ENCODE measurements at regions not wholly inside any gene's neighbourhood (a gene's known extent, or its start where the extent isn't known, plus 50 kb on each side); places are given as distances from the start of the nearest gene placed in this dataset.

GRCh38 chr3:84110787-84111186 is 848.0 kb upstream of the CADM2 start:
- no peaks in the 10 kb centered on the region for H3K4me1 ChIP-seq (ENCODE audit: control insufficient read depth, insufficient read depth, low read length)
- H3K27ac ChIP-seq (ENCODE audit: low read depth, low read length) = no peak overlapping the region
- H3K4me3 ChIP-seq (ENCODE audit: low read depth, low read length) = no peak overlapping the region
- H3K9me3 ChIP-seq (ENCODE audit: control insufficient read depth, insufficient read depth, low read length) = no peaks in the 10 kb centered on the region
- no peaks in the 10 kb centered on the region for H3K36me3 ChIP-seq (ENCODE audit: control insufficient read depth, insufficient read depth, low read length)
- no peaks in the 10 kb centered on the region for H3K27me3 ChIP-seq (ENCODE audit: control insufficient read depth, insufficient read depth, low read length)
- DNase-seq (ENCODE audit: low read depth in 4 of 6, low spot score in 6 of 6) = no peak

DNA sequence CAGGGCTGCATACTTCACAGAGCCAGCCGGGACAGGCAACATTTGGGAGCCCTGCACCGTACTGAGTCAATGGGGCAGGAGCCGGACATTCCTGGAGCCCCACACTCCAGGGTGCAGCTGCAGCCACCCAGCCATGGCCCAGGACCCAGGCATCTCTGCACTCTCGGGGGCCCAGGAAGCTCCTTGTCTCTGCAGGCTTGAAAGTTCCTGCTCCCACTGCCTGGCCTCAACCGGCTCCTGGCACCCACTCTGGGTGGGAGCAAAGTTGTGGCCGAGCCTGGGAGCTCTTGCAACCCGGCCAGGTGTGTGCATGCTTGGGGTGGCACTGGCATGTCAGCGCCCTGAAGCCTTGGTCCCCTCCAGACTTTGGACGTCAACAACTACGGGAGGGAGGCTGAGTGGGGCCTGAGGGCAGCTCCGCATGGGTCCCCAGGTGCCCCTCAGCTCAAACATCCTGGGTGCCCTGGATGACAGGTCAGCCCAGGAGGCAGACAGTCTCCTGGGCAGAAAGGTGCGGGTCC is 833.5 kb upstream of the CADM2 start:
- no peak for DNase-seq (ENCODE audit: low read depth in 4 of 6, low spot score in 6 of 6)
- H3K4me1 ChIP-seq (ENCODE audit: control insufficient read depth, insufficient read depth, low read length) = no peaks in the 10 kb centered on the region
- peaks cover 1% of the 10 kb centered on the region for H3K9me3 ChIP-seq (ENCODE audit: control insufficient read depth, insufficient read depth, low read length)
- no peak overlapping the region for H3K27ac ChIP-seq (ENCODE audit: low read depth, low read length)
- no peak overlapping the region for H3K4me3 ChIP-seq (ENCODE audit: low read depth, low read length)
- H3K27me3 ChIP-seq (ENCODE audit: control insufficient read depth, insufficient read depth, low read length) = no peaks in the 10 kb centered on the region
- 94% methylated on average over 12 of the region's 12 CpGs for WGBS (ENCODE audit: insufficient coverage)
- H3K36me3 ChIP-seq (ENCODE audit: control insufficient read depth, insufficient read depth, low read length) = peaks cover 3% of the 10 kb centered on the region

- Histone ChIP-seq H3K36me3 (ENCODE audit: control insufficient read depth, insufficient read depth, low read length) (peaks cover 3% of the 10 kb centered on the region), H3K27ac (ENCODE audit: low read depth, low read length) (no peak overlapping the region), H3K9me3 (ENCODE audit: control insufficient read depth, insufficient read depth, low read length) (peaks cover 1% of the 10 kb centered on the region), H3K4me1 (ENCODE audit: control insufficient read depth, insufficient read depth, low read length) (no peaks in the 10 kb centered on the region), H3K4me3 (ENCODE audit: low read depth, low read length) (no peak overlapping the region), H3K27me3 (ENCODE audit: control insufficient read depth, insufficient read depth, low read length) (no peaks in the 10 kb centered on the region)
- DNase-seq (ENCODE audit: low read depth in 4 of 6, low spot score in 6 of 6) = no peak
- WGBS (ENCODE audit: insufficient coverage) = 98% methylated on average over 21 of the region's 21 CpGs
Observed at GRCh38 chr3:84125760-84126159, 833.0 kb upstream of the CADM2 start.

GRCh38 chr3:84126160-84126559 is 832.6 kb upstream of the CADM2 start:
- DNase-seq (ENCODE audit: low read depth in 4 of 6, low spot score in 6 of 6) = no peak
- H3K27ac ChIP-seq (ENCODE audit: low read depth, low read length) = no peak overlapping the region
- no peaks in the 10 kb centered on the region for H3K27me3 ChIP-seq (ENCODE audit: control insufficient read depth, insufficient read depth, low read length)
- WGBS (ENCODE audit: insufficient coverage) = 96% methylated on average over 10 of the region's 16 CpGs
- H3K4me3 ChIP-seq (ENCODE audit: low read depth, low read length) = no peak overlapping the region
- peaks cover 1% of the 10 kb centered on the region for H3K9me3 ChIP-seq (ENCODE audit: control insufficient read depth, insufficient read depth, low read length)
- H3K4me1 ChIP-seq (ENCODE audit: control insufficient read depth, insufficient read depth, low read length) = no peaks in the 10 kb centered on the region
- peaks cover 3% of the 10 kb centered on the region for H3K36me3 ChIP-seq (ENCODE audit: control insufficient read depth, insufficient read depth, low read length)

- peaks cover 1% of the 10 kb centered on the region for H3K9me3 ChIP-seq (ENCODE audit: control insufficient read depth, insufficient read depth, low read length)
- peak in 1 of 6 donors; percentile 9 for DNase-seq (ENCODE audit: low read depth in 4 of 6, low spot score in 6 of 6)
- no CpG with 5 or more reads among the region's 2 CpGs for WGBS (ENCODE audit: insufficient coverage)
Observed at GRCh38 chr3:84128024-84128423, 830.8 kb upstream of the CADM2 start.

GRCh38 chr3:84136425-84136824 is 822.4 kb upstream of the CADM2 start:
- Histone ChIP-seq H3K4me1 (ENCODE audit: control insufficient read depth, insufficient read depth, low read length) (no peaks in the 10 kb centered on the region), H3K9me3 (ENCODE audit: control insufficient read depth, insufficient read depth, low read length) (no peaks in the 10 kb centered on the region), H3K27ac (ENCODE audit: low read depth, low read length) (no peak overlapping the region), H3K27me3 (ENCODE audit: control insufficient read depth, insufficient read depth, low read length) (no peaks in the 10 kb centered on the region), H3K36me3 (ENCODE audit: control insufficient read depth, insufficient read depth, low read length) (no peaks in the 10 kb centered on the region), H3K4me3 (ENCODE audit: low read depth, low read length) (no peak overlapping the region)
- WGBS (ENCODE audit: insufficient coverage) = no CpG with 5 or more reads among the region's 2 CpGs
- peak in 1 of 6 donors; percentile 9 for DNase-seq (ENCODE audit: low read depth in 4 of 6, low spot score in 6 of 6)

More at GRCh38 chr3:84128024-84128423, 830.8 kb upstream of the CADM2 start:
- Histone ChIP-seq H3K27me3 (ENCODE audit: control insufficient read depth, insufficient read depth, low read length) (no peaks in the 10 kb centered on the region), H3K4me1 (ENCODE audit: control insufficient read depth, insufficient read depth, low read length) (no peaks in the 10 kb centered on the region), H3K27ac (ENCODE audit: low read depth, low read length) (no peak overlapping the region), H3K4me3 (ENCODE audit: low read depth, low read length) (no peak overlapping the region), H3K36me3 (ENCODE audit: control insufficient read depth, insufficient read depth, low read length) (peaks cover 3% of the 10 kb centered on the region)

DNA sequence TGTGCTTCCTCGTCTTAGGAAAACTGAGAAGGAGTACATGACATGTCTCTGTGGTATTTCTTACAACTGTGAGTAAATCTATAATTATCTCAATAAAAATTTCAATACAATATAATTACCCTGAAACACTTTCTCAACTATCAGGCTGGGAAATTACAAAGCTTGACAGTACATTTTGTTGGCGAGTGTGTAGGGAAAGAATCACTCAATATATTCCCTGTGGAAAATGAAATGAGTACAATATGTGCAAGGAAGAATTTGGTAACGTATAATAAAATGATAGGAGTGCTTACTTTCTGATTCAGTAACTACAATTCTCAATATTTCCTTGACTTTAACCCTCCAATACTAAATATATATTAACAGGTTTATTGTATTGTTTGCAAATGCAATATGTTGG is 818.2 kb upstream of the CADM2 start:
- no peak for DNase-seq (ENCODE audit: low read depth in 4 of 6, low spot score in 6 of 6)
- H3K9me3 ChIP-seq (ENCODE audit: control insufficient read depth, insufficient read depth, low read length) = no peaks in the 10 kb centered on the region
- no CpG with 5 or more reads among the region's 3 CpGs for WGBS (ENCODE audit: insufficient coverage)
- no peak overlapping the region for H3K4me3 ChIP-seq (ENCODE audit: low read depth, low read length)
- H3K4me1 ChIP-seq (ENCODE audit: control insufficient read depth, insufficient read depth, low read length) = no peaks in the 10 kb centered on the region
- no peaks in the 10 kb centered on the region for H3K36me3 ChIP-seq (ENCODE audit: control insufficient read depth, insufficient read depth, low read length)
- H3K27ac ChIP-seq (ENCODE audit: low read depth, low read length) = no peak overlapping the region
- no peaks in the 10 kb centered on the region for H3K27me3 ChIP-seq (ENCODE audit: control insufficient read depth, insufficient read depth, low read length)

GRCh38 chr3:84141571-84141970 is 817.2 kb upstream of the CADM2 start:
- Histone ChIP-seq H3K4me1 (ENCODE audit: control insufficient read depth, insufficient read depth, low read length) (no peaks in the 10 kb centered on the region), H3K27me3 (ENCODE audit: control insufficient read depth, insufficient read depth, low read length) (no peaks in the 10 kb centered on the region), H3K9me3 (ENCODE audit: control insufficient read depth, insufficient read depth, low read length) (no peaks in the 10 kb centered on the region), H3K36me3 (ENCODE audit: control insufficient read depth, insufficient read depth, low read length) (no peaks in the 10 kb centered on the region), H3K4me3 (ENCODE audit: low read depth, low read length) (no peak overlapping the region), H3K27ac (ENCODE audit: low read depth, low read length) (no peak overlapping the region)
- no peak for DNase-seq (ENCODE audit: low read depth in 4 of 6, low spot score in 6 of 6)
- WGBS (ENCODE audit: insufficient coverage) = no CpG with 5 or more reads among the region's 2 CpGs

DNA sequence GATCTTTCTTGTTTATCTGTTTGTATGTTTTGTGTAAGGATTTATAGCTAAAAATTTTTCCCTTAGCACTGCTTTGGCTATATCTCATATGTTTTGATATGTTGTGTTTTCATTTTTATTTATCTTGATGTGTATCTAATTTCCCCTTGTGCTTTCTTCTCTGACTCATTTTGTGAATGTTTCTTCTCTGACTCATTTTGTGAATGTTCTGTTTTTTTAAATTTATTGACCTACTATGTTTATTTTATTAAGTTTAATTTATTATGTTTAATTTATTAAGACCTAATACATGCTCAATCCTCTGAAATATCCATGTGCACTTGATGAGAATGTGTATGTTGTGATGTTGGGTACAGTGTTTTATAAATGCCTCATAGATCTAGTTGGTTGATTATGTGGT is 793.5 kb upstream of the CADM2 start:
- Histone ChIP-seq H3K9me3 (ENCODE audit: control insufficient read depth, insufficient read depth, low read length) (no peaks in the 10 kb centered on the region), H3K36me3 (ENCODE audit: control insufficient read depth, insufficient read depth, low read length) (no peaks in the 10 kb centered on the region), H3K4me3 (ENCODE audit: low read depth, low read length) (no peak overlapping the region), H3K27ac (ENCODE audit: low read depth, low read length) (no peak overlapping the region), H3K4me1 (ENCODE audit: control insufficient read depth, insufficient read depth, low read length) (no peaks in the 10 kb centered on the region), H3K27me3 (ENCODE audit: control insufficient read depth, insufficient read depth, low read length) (no peaks in the 10 kb centered on the region)
- no peak for DNase-seq (ENCODE audit: low read depth in 4 of 6, low spot score in 6 of 6)

- Histone ChIP-seq H3K27me3 (ENCODE audit: control insufficient read depth, insufficient read depth, low read length) (no peaks in the 10 kb centered on the region), H3K4me3 (ENCODE audit: low read depth, low read length) (no peak overlapping the region), H3K4me1 (ENCODE audit: control insufficient read depth, insufficient read depth, low read length) (no peaks in the 10 kb centered on the region), H3K27ac (ENCODE audit: low read depth, low read length) (no peak overlapping the region), H3K9me3 (ENCODE audit: control insufficient read depth, insufficient read depth, low read length) (peaks cover 3% of the 10 kb centered on the region), H3K36me3 (ENCODE audit: control insufficient read depth, insufficient read depth, low read length) (no peaks in the 10 kb centered on the region)
- no peak for DNase-seq (ENCODE audit: low read depth in 4 of 6, low spot score in 6 of 6)
- no CpG with 5 or more reads among the region's 5 CpGs for WGBS (ENCODE audit: insufficient coverage)
Observed at GRCh38 chr3:84175449-84175848, 783.3 kb upstream of the CADM2 start.
